ENCODE measurements at regions not wholly inside any gene's neighbourhood (a gene's known extent, or its start where the extent isn't known, plus 50 kb on each side); places are given as distances from the start of the nearest gene placed in this dataset.
"Not testable (repeated sequence)": the region's sequence is repeated elsewhere in the genome, so short reads cannot be mapped to it uniquely, and the experiment has no call there.

GRCh38 chr1:79714664-79715063 lies 708.1 kb upstream of the ADGRL4 start:
- no peak for TF ChIP-seq ZNF274 (IDR thresholded peaks at IDR 0.05; ENCODE audit: low read depth, low read length)
- H3K4me3 ChIP-seq (ENCODE audit: low read length), result no peak overlapping the region

- no peak for TF ChIP-seq ZNF274 (IDR thresholded peaks at IDR 0.05; ENCODE audit: low read depth, low read length)
- H3K4me3 ChIP-seq (ENCODE audit: low read length), result no peak overlapping the region; the same call in 1 of the 2 replicates
Measured at GRCh38 chr1:79711001-79711431, 704.5 kb upstream of the ADGRL4 start.

GRCh38 chr1:79708646-79709265 lies 702.2 kb upstream of the ADGRL4 start:
- TF ChIP-seq ZNF274 (IDR thresholded peaks at IDR 0.05; ENCODE audit: low read depth, low read length), result no peak
- H3K4me3 ChIP-seq (ENCODE audit: low read length), result no peak overlapping the region

- no peak for TF ChIP-seq ZNF274 (IDR thresholded peaks at IDR 0.05; ENCODE audit: low read depth, low read length)
- H3K4me3 ChIP-seq (ENCODE audit: low read length), result no peak overlapping the region; the same call in 1 of the 2 replicates
Measured at GRCh38 chr1:79705218-79705617, 698.7 kb upstream of the ADGRL4 start.

DNA sequence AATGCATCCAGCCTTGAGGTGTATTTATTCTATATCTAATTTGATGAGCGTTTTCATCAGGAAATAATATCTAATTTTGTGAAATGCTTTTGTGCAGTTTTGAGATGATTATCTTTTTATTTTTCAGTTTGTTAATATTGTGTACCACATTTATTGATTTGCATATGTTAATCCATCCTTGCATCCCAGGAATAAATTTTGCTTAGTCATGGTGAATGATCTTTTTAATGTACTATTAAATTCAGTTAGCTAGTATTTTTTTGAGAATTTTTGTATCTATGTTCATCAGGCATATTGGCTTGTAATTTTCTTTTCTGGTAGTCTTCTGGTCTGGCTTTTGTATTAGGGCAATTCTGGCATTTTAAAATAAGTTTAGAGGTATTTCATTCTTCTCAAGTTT lies 697.5 kb upstream of the ADGRL4 start:
- no peak for TF ChIP-seq ZNF274 (IDR thresholded peaks at IDR 0.05; ENCODE audit: low read depth, low read length)
- no peak overlapping the region for H3K4me3 ChIP-seq (ENCODE audit: low read length)

DNA sequence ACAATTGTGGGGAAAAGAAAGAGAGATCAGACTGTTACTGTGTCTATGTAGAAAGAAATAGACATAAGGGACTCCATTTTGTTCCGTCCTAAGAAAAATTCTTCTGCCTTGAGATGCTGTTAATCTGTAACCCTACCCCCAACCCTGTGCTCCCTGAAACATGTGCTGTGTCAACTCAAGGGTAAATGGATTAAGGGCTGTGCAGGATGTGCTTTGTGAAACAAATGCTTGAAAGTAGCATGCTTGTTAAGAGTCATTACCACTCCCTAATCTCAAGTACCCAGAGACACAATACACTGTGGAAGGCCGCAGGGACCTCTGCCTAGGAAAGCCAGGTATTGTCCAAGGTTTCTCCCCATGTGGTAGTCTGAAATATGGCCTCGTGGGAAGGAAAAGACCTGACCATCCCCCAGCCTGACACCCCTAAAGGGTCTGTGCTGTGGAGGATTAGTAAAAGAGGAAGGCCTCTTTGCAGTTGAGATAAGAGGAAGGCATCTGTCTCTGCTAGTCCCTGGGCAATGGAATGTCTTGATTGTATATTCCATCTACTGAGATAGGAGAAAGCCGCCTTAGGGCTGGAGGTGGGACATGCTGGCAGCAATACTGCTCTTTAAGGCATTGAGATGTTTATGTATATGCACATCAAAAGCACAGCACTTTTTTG lies 695.9 kb upstream of the ADGRL4 start:
- H3K4me3 ChIP-seq (ENCODE audit: low read length), result not testable (repeated sequence)

DNA sequence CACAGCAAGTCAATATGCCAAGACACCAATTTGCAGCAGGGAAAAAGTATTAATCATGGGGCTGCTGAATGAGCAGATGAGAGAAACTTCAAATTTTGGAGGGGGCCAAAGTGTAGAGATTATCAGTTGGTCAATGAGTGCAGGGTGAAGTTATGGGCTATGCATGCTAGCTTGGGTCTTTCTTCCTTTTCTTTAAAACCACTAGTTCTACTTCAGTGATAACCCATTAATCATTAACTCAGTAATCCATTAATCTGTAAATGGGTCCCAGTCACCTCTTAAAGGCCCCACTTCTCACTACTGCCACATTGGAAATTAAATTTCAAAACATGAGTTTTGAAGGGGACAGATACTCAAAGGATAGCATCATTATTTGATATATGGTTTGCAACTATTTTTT lies 688.6 kb upstream of the ADGRL4 start:
- TF ChIP-seq ZNF274 (IDR thresholded peaks at IDR 0.05; ENCODE audit: low read depth, low read length), result no peak
- peak overlapping the region; percentile 45; the same call in 1 of the 2 replicates for H3K4me3 ChIP-seq (ENCODE audit: low read length)

GRCh38 chr1:79694241-79694640 lies 687.7 kb upstream of the ADGRL4 start:
- H3K4me3 ChIP-seq (ENCODE audit: low read length), result no peak overlapping the region; the same call in 1 of the 2 replicates
- no peak for TF ChIP-seq ZNF274 (IDR thresholded peaks at IDR 0.05; ENCODE audit: low read depth, low read length)

GRCh38 chr1:79693441-79694114 lies 687.0 kb upstream of the ADGRL4 start:
- TF ChIP-seq ZNF274 (IDR thresholded peaks at IDR 0.05; ENCODE audit: low read depth, low read length), result no peak
- no peak overlapping the region for H3K4me3 ChIP-seq (ENCODE audit: low read length)

DNA sequence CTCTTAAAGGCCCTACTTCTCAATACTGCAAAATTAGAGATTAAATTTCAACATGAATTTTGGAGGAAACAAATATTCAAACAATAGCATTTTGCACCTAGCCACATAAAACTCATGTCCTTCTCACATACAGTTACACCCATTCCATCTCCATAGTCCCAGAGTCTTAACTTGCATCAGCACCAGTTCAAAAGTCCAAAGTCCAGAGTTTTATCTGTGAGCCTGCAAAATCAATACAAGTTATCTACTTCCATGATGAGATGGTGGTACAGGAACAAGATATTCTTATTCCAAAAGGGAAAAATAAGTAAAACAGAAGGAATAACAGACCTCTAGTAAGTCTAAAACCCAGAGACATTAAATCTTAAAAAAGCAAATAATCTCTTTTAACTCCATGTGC lies 686.0 kb upstream of the ADGRL4 start:
- TF ChIP-seq ZNF274 (IDR thresholded peaks at IDR 0.05; ENCODE audit: low read depth, low read length), result no peak
- H3K4me3 ChIP-seq (ENCODE audit: low read length), result no peak overlapping the region

DNA sequence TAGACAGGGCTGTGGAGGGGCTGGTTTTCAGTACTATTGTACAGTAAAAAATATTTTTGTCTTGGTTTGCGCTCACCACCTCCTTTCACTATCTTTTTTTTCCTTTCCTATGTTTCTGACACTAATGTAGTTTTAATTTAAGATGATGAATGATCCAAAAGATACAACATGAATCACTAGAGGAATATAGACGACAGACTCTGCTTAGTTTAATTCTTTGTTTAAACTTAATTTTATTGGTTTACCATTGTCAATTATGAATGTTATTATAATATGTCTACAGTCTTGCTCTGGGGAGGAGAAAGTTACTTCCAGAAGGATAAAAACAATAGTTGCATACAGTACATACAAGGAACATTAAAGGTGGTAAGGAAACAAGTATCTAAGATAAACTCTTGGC lies 682.4 kb upstream of the ADGRL4 start:
- no peak for TF ChIP-seq ZNF274 (IDR thresholded peaks at IDR 0.05; ENCODE audit: low read depth, low read length)

DNA sequence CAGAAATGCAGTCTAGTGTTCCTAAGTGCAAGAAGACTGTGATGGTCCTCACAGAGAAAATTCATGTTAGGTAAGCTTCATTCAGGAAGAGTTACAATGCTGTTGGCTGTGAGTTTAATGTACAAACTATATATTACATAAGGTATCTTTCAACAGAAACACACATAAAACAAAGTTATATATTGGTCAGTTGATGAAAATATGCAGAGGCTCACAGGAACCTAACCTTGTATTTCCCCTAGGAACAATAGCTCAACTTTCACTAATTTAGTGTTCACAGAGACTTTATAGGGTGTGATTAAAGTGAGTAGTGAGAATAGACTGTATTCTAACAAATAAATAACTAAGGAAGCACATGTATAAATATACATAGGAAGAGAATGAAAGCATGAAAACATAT lies 676.9 kb upstream of the ADGRL4 start:
- TF ChIP-seq ZNF274 (IDR thresholded peaks at IDR 0.05; ENCODE audit: low read depth, low read length), result no peak
- H3K4me3 ChIP-seq (ENCODE audit: low read length), result no peak overlapping the region

More for the DNA sequence above, 682.4 kb upstream of the ADGRL4 start:
- no peak overlapping the region for H3K4me3 ChIP-seq (ENCODE audit: low read length)

DNA sequence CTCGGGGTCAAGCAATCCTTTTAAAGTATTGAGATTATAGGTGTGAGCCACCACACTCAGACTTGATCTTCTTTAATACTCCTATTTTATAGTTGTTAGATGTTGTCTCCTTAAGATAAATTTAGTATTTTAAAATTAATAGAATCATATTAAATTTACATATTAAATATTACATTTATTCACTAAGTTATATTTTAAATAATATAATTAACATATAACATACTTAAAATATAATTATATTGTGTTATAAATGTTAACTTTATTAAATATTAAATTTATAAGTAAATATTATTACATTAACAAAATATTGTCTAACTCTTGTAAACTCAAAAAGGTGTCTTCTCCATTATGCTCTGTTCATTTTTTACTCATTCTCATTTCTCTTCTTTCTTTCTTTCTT lies 675.9 kb upstream of the ADGRL4 start:
- no peak for TF ChIP-seq ZNF274 (IDR thresholded peaks at IDR 0.05; ENCODE audit: low read depth, low read length)
- no peak overlapping the region for H3K4me3 ChIP-seq (ENCODE audit: low read length)

DNA sequence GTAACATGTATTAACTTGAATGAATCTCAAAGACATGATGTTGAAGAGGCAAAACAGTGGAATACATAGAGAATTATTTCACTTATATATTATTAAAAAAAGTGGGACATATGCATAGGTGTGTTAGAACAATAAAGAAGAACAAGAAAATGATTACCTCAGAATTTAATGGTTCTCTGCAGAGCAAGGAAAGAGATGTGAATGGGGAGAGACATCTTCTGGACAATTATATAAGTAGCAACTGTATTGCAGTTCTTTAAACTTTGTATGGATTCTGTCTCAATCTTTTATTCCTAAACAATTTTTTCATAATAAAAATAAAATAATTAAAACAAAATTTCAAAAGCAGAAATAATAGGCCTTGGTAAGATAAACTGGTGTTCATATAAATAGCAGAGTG lies 674.9 kb upstream of the ADGRL4 start:
- no peak for TF ChIP-seq ZNF274 (IDR thresholded peaks at IDR 0.05; ENCODE audit: low read depth, low read length)
- H3K4me3 ChIP-seq (ENCODE audit: low read length), result no peak overlapping the region

GRCh38 chr1:79679916-79680315 lies 673.4 kb upstream of the ADGRL4 start:
- TF ChIP-seq ZNF274 (IDR thresholded peaks at IDR 0.05; ENCODE audit: low read depth, low read length), result no peak
- H3K4me3 ChIP-seq (ENCODE audit: low read length), result no peak overlapping the region
